ENCODE measurements at regions not wholly inside any gene's neighbourhood (a gene's known extent, or its start where the extent isn't known, plus 50 kb on each side); places are given as distances from the start of the nearest gene placed in this dataset.

DNA sequence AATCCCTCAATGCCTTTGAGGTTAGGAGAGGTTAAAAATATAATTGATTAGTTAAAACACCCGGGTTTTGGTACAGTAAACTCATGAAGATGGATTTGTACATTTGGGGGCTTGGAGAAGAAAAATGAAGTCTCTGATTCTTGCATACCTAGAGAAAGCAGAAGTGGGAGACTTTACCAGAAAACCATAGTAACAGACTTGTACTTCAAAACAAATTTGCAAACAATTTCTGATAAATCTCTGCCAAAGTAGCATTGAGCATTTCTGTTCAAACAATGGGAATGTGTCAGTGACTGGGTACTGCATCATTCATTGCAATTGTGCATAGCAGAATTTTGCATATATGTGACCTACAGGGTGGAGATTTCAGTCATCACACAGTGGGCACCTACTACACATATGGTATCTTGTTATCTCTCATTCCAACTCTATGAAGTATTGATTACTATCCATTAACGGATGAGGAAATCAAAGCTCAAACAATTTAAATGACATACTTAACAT, 256.9 kb downstream of the PLK2 start:
- TF ChIP-seq, protein P1, sequence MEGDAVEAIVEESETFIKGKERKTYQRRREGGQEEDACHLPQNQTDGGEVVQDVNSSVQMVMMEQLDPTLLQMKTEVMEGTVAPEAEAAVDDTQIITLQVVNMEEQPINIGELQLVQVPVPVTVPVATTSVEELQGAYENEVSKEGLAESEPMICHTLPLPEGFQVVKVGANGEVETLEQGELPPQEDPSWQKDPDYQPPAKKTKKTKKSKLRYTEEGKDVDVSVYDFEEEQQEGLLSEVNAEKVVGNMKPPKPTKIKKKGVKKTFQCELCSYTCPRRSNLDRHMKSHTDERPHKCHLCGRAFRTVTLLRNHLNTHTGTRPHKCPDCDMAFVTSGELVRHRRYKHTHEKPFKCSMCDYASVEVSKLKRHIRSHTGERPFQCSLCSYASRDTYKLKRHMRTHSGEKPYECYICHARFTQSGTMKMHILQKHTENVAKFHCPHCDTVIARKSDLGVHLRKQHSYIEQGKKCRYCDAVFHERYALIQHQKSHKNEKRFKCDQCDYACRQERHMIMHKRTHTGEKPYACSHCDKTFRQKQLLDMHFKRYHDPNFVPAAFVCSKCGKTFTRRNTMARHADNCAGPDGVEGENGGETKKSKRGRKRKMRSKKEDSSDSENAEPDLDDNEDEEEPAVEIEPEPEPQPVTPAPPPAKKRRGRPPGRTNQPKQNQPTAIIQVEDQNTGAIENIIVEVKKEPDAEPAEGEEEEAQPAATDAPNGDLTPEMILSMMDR (IDR thresholded peaks at IDR 0.05; ENCODE audit: insufficient read depth, low read depth, low read length) = no peak
- TF ChIP-seq EZH2 (IDR thresholded peaks at IDR 0.05; ENCODE audit: insufficient read depth, low read length) = no peak
